ENCODE measurements at regions not wholly inside any gene's neighbourhood (a gene's known extent, or its start where the extent isn't known, plus 50 kb on each side); places are given as distances from the start of the nearest gene placed in this dataset.

- no peak for FAIRE-seq
These were observed 537.6 kb downstream of the TBC1D22A start for GRCh38 chr22:47299863-47300697.

- no peak for FAIRE-seq
These were observed 536.9 kb downstream of the TBC1D22A start for GRCh38 chr22:47299211-47299862.

- no peak for FAIRE-seq
These were observed 535.8 kb downstream of the TBC1D22A start for GRCh38 chr22:47298017-47298785.

DNA sequence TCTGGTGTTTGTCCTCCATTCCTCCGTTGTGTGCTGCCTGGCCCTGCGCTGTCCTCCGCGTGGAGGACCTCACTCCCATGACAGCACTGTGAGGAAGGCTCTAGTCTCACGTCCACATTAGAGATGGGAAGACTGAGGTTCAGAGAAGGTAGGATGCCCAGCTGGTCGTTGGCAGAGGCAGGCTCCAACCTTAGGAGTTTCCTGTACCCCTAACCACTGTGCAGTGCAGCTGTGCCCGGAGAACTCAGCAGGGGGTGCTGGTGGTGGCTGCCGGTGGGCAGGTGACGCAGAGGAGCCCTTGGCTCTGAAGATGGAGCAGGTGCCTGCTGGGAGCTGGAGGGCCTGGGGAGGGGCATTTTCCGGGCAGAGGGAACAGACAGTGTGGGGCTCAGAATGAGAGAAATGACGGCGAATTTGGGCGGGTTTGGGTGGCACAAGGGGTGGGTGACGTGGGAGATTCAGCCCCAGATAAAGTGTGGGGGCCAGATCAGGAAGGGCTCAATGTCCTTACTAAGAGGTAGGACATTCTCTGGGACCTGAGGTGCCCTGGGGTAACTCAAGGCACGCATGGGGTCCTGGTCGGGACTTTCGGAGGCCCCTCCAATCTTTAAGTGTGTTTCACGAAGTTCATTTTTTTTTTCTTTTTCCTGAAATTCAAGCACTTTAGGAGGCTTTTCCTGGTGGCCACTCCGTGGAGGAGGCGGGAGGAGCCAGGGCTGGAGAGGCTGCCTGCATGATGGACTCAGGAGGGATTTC is 535.0 kb downstream of the TBC1D22A start:
- no peak for FAIRE-seq

GRCh38 chr22:47296405-47297260 is 534.2 kb downstream of the TBC1D22A start:
- FAIRE-seq: no peak

- FAIRE-seq: no peak
These were observed 533.5 kb downstream of the TBC1D22A start for GRCh38 chr22:47295982-47296381.

DNA sequence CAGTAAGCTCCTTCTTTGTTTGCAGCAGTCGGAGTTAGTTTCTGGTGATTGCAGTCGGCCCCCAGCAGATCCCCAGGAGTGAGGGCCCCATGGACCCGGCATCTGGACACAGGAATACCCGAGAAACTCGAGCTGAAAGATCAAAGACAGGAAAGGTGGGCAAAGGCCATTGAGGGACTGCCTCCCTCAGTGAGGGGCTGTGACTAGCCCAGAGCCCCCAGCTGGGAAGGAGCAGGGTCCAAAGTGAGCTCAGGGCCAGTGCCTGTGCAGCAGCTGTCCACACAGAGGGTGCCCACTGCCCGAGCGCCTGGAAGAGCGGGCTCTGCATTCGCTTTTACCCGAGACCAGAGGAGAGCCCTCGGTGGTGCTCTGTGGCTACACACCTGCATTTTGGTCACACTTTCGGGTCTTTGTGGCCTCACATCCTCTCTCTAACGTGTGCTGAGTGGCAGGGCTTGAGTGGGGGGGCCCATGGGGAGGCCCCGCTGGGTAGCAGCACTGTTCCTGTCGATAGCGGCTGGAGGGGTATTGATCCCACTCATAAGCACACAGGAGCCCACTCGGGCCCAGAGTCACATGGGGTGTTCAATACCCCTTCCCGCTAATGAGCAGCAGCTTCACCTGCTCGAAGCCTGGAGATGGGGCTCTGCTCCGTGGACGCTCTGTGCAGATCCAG is 532.9 kb downstream of the TBC1D22A start:
- no peak for FAIRE-seq

- FAIRE-seq: no peak
These were observed 532.1 kb downstream of the TBC1D22A start for GRCh38 chr22:47294576-47294975.

DNA sequence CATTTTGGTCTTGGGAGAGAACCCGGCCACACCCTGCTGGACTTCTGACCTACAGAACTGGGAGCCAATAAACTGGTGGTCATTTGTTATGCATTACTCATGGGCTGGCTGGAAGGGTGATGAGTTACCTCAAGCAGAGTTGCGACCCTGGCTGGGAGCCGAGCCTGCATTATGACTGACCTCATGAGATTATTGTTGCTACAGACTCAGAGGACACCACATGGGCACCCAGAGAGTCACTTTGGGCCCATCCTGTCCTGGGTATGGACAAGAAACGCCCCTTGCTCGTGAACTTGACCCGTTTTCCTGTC is 531.7 kb downstream of the TBC1D22A start:
- no peak for FAIRE-seq

GRCh38 chr22:47293368-47294221 is 531.1 kb downstream of the TBC1D22A start:
- no peak for FAIRE-seq

DNA sequence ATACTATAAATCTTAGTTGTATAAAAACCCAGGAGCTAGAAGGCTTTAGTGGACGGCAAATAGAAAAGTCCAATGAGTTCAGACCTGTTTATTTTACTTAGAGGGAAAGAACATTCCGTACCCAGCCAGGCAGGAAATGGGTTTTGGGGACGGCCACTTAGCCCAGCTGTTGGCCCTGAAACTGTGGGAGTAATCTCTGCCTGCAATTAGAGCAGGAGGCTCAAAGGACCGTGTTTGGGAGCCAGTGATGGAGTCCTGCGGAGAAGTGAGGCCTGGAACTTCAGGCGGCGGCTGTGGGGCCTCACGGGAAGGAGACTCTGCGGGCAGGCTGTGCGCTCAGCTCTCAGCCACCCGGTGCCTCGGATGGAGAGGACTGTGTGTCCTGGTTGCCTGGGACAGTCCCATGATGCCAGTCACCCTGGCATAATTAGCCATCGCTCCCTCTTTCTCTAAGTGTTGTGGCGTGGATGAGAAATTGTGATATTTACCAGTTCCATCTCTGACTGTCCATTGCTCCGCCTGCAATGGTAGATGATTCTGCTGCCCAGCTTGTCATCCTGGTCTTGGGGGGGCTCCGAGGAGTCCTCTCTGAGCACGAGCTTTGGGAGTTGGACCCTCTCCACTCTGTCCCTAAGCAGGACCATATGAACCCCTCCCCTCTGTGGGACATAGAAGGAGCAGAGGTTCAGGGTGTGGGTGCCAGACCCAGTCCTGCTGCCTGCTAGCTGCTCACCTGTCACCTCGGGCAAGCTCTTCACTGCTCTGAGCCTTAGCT is 530.3 kb downstream of the TBC1D22A start:
- no peak for FAIRE-seq

- FAIRE-seq: no peak
These were observed 529.4 kb downstream of the TBC1D22A start for GRCh38 chr22:47291565-47292495.

DNA sequence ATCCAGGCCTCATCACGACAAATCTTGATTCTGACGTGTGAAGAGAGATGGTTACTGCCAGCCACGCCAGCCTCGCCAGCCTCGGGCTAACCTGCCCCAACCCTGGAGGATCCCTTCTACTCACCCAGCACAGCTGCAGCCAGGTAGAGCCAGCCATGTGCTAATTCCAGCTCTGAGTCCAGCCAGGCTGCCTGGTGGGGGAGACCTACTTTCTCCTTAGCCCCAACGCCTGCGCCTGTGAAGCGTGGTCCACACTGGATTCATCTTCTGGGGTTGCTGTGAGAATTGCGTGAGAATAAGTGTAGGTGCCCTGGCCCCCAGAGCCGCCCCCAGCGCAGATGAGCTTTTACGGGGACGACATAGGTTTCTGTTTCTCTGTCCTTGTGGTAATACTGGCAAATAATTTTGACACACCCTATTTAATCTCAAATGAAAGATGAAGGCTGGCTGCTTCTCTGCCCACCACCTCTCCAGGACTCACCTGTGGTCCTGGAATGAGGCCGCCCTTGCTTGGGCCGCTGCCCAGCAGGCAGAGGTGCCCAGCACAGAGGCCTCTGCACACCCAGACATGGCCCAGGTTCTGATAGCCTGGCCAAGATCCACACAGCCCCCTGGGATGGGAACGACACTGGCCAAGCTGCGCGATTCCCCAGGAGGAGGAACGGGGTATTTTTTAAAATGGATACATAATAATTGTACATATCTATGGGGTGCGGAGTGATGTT is 528.4 kb downstream of the TBC1D22A start:
- FAIRE-seq: no peak

DNA sequence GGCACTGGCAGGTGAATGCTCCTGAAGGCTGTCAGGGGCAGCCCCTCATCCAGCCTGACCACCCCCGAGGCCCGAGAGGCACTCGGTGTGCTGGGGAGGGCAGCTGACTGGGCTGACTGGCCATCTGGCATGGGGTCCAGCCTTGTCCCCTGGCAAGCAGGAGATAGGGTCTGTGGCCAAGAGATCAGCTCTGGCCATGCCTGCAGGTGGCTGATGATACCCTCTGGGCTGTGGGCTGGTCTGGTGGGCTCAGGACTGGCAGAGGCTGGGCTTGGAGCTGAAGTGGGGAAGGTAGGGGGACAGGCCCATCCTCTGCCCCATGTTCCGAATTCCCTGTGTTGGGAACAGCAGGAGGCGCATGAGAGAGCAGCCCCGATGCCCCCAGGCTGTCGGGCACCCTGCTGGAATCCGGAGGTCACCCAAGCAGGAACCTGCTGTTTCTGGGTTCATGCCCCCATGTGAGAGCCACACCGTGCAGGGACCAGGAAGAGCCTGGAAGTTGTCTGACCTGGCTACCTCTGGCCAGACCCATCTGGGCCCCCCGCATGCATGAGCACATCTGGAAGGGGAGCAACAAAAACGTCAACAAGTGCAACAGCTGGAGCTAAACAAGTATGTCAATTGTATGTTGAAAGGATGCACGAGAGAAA is 527.0 kb downstream of the TBC1D22A start:
- no peak for FAIRE-seq

GRCh38 chr22:47288680-47289079 is 526.2 kb downstream of the TBC1D22A start:
- FAIRE-seq: no peak

- FAIRE-seq: no peak
These were observed 525.1 kb downstream of the TBC1D22A start for GRCh38 chr22:47287516-47287915.

DNA sequence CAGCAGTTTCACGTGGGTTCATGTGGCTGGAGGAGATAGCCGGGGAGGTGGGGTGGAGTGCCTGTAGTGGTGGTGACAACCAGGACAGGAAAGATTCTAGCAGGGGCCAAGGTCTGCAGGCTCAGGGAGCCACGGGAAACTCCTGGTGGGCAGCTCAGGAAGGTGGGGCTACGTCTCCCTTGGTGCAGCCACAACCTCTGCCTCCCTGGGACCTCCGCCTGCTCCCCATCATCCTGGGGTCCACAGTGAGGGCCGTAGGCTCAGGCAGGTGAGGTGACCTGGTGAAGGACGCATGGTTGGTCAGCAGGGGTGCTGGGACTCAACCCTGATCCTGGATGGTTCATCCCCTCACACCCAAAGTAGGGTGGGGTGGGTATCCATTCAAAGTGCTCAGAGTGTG is 524.1 kb downstream of the TBC1D22A start:
- no peak for FAIRE-seq
